Lower leg skin (tissue), 4 donors: ENCODE measurements at regions not wholly inside any gene's neighbourhood (a gene's known extent, or its start where the extent isn't known, plus 50 kb on each side); places are given as distances from the start of the nearest gene placed in this dataset.

Experiments
- DNase-seq, 2 donors: peaks; one replicate each; pipeline ENCODE4 v3.0.0-alpha.2; 2019; ENCODE audit warnings: low spot score in 2 of 2
- H3K4me3 ChIP-seq: fragments of 200-600 bp; sonication (generic); 2 replicates; pipeline ENCODE4 v1.5.1; 2017; ENCODE audit warnings: mild to moderate bottlenecking, low read depth; ENCODE audit not compliant: poor library complexity, severe bottlenecking
- CTCF ChIP-seq, 3 donors: fragments of 450-650 bp; IDR thresholded peaks; one replicate each; pipeline ENCODE4 v1.5.1; 2016; ENCODE audit warnings: antibody characterized with exemption in 3 of 3, mild to moderate bottlenecking in 3 of 3, moderate library complexity in 2 of 3
- POLR2A ChIP-seq, 2 donors: fragments of 450-650 bp; IDR thresholded peaks; one replicate each; pipeline ENCODE4 v1.6.1; 2016 to 2017; ENCODE audit warnings: antibody characterized with exemption in 2 of 2, mild to moderate bottlenecking in 1 of 2, moderate library complexity in 1 of 2
- WGBS, 2 donors: methylation state at CpG; one replicate each; pipeline ENCODE4 v1.1.5; 2018; 5-methylcytosine and 5-hydroxymethylcytosine counted together
- intact Hi-C: fragments of 100-400 bp; cut with DNase I; formaldehyde crosslinking; loops from one replicate; pipeline ENCODE4 v1.15.0; 2023; ENCODE audit warnings: low total_unique reads

GRCh38 chr3:151580591-151580990, 119.7 kb upstream of the IGSF10 start:
- TF ChIP-seq POLR2A (IDR thresholded peaks at IDR 0.05): no peak
- TF ChIP-seq CTCF (IDR thresholded peaks at IDR 0.05): no peak
- 13 to 18% methylated on average over 2 of the region's 2 CpGs for WGBS, 2 donors
- no peak for DNase-seq
- H3K4me3 ChIP-seq: no peak overlapping the region
- intact Hi-C loops: no loop called here

GRCh38 chr3:151579571-151580270, 118.9 kb upstream of the IGSF10 start:
- TF ChIP-seq POLR2A (IDR thresholded peaks at IDR 0.05) (no peak), CTCF (IDR thresholded peaks at IDR 0.05) (no peak)
- intact Hi-C loops: no loop called here
- H3K4me3 ChIP-seq: no peak overlapping the region
- DNase-seq: peak in 1 of 2 donors; percentile 51
- 50 to 71% methylated on average over 3 of the region's 3 CpGs for WGBS, 2 donors

- intact Hi-C loops: no loop called here
- no peak for DNase-seq
- H3K4me3 ChIP-seq: no peak overlapping the region
- TF ChIP-seq POLR2A (IDR thresholded peaks at IDR 0.05) (no peak), CTCF (IDR thresholded peaks at IDR 0.05) (no peak)
- WGBS, 2 donors: 96 to 100% methylated on average over 1 of the region's 1 CpG
Measured at GRCh38 chr3:151578495-151578894, 117.6 kb upstream of the IGSF10 start.

GRCh38 chr3:151576511-151577137, 115.8 kb upstream of the IGSF10 start:
- no peak for DNase-seq
- intact Hi-C loops: no loop called here
- 80 to 84% methylated on average over 7 of the region's 7 CpGs for WGBS, 2 donors
- no peak overlapping the region for H3K4me3 ChIP-seq
- no peak for TF ChIP-seq POLR2A (IDR thresholded peaks at IDR 0.05)

- no peak for DNase-seq
- TF ChIP-seq CTCF (IDR thresholded peaks at IDR 0.05) (no peak), POLR2A (IDR thresholded peaks at IDR 0.05) (no peak)
- intact Hi-C loops: no loop called here
- H3K4me3 ChIP-seq: no peak overlapping the region
- 30 to 52% methylated on average over 4 of the region's 4 CpGs for WGBS, 2 donors
Measured at GRCh38 chr3:151568184-151568583, 107.3 kb upstream of the IGSF10 start.

- intact Hi-C loops: no loop called here
- H3K4me3 ChIP-seq: no peak overlapping the region
- TF ChIP-seq CTCF (IDR thresholded peaks at IDR 0.05) (no peak), POLR2A (IDR thresholded peaks at IDR 0.05) (no peak)
- WGBS, 2 donors: 75 to 76% methylated on average over 2 of the region's 2 CpGs
- DNase-seq: no peak
Measured at GRCh38 chr3:151567477-151567876, 106.6 kb upstream of the IGSF10 start.
